ENCODE measurements at regions not wholly inside any gene's neighbourhood (a gene's known extent, or its start where the extent isn't known, plus 50 kb on each side); places are given as distances from the start of the nearest gene placed in this dataset.

DNA sequence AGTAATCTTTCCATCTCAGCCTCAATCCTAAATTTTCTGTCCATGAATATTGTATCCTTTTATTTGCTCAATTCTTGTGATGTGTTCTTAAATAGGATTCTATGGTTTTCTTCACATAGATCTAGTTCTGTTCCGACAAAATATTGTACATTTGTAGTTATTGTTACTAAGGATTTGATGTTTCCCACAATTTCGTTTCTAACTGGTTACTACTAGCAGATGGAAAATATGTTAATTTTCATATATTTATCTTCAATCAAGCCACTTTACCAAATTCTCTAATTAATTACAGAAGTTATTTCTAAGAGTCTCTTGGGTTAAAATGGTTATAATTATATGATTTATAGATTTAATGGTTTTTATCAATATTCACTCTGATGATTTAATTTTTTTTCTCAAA, 60.3 kb downstream of the SEC61B start:
- DNase-seq (ENCODE audit: low spot score): no peak

DNA sequence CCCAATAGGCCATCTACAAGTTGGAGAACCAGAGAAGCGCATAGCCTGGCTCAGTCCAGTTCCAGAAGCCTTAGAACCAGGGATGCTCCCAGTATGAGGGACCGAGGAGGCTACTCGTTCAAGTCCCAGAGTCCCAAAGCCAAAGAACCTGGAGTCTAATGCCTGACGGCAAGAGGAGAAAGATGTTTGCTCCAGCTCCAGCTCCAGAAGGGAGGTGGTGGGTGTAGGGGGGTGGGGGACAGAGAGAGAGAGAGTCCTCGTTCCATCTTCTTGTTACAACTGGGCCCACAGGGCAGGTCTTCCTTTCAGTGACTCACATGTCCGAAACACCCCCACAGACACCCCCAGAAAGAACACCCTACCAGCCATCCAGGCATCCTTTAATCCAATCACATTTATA, 63.9 kb downstream of the SEC61B start:
- DNase-seq (ENCODE audit: low spot score): no peak

DNA sequence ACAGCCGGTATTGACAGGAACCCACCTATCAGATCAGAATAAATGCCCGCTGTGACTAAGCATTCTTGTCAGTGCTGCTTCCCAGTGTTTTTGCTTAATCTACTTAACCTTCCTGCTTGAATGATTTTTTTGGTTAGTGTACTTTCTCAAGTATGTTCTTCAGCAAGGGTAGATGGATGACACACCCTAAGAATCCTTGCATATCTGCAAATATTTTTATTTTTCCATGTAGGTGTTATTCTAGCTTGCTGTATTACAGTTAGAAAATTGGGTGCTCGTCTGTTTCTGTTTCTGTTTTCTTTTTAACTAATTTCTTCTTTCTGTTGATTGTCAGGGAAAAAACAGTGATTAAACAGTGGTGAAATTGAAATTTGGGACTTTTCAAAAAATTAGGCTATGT, 64.5 kb downstream of the SEC61B start:
- no peak for DNase-seq (ENCODE audit: low spot score)

DNA sequence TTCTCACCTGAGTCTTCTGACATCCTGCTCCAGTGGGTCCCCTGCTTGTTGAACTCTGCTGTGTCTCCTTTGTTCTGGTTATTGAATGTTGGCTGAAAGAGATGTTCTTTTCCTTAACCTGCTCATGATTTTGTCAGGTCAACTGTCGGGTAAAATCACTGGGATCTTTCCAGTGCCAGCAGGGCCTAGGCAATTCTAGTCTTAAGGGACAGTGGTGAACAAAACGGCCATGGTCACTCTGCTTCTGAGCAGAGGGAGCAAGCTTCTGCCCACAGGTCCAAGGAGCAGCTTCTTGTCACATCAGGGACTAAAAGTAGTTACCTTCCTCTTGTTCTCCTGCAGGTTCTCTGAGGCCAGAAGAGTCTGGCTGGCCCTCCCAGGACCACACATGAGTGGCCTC, 65.6 kb downstream of the SEC61B start:
- no peak for DNase-seq (ENCODE audit: low spot score)

DNA sequence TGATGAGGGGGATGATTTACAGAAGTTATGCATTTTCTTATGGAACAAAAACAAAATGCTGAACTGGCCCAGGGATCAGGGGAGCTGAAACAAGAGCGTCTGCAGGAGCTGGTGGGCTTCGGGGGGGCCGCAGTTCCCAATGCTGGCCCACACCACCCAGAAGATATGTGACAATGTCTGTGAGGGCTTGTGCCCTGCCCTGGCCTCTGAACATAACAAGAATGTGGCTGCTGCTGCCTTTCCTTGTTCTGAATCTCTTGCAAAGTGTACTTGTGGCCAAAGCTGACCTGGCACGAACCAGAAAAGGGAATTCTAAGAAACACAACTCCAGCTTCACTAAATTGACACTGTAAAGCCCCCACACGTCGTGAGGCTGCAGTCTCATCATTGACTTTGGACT, 66.7 kb downstream of the SEC61B start:
- DNase-seq (ENCODE audit: low spot score): no peak

- DNase-seq (ENCODE audit: low spot score): no peak
Measured at GRCh38 chr9:99294850-99295461, 72.9 kb downstream of the SEC61B start.

DNA sequence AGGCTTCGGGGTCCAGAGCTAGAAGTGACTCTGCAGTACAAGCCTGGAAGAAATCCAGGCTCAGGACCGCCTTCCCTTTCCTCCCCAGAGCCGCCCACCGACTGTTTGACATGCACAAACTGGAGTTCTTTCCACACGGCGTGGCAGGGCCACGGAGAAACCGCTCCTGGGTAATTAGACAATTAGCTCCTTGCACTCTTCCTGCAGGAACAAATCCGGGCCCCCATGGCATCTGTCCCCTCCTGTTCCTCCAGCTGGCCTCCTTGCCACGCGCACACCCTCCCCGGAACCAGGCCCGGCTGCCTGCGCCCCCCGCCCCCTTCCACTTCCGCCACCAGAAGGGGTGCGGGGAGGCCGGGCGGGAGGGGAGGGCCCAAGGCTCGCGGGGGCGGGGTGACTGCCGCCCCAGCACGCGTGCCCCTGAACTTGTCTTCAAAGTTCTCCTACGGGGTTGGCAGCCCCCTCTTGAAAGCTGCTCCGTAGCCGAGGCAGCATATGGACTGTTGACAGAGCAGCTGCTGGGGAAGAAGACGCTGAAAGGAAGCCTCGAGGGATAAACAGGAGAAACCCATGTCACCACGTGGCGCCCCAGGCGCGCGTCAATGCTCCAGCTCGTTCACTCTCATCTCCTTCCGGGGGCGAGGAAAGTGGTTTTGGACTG, 74.3 kb downstream of the SEC61B start:
- DNase-seq (ENCODE audit: low spot score): peak; percentile 50

GRCh38 chr9:99298614-99299013, 76.5 kb downstream of the SEC61B start:
- DNase-seq (ENCODE audit: low spot score): no peak

DNA sequence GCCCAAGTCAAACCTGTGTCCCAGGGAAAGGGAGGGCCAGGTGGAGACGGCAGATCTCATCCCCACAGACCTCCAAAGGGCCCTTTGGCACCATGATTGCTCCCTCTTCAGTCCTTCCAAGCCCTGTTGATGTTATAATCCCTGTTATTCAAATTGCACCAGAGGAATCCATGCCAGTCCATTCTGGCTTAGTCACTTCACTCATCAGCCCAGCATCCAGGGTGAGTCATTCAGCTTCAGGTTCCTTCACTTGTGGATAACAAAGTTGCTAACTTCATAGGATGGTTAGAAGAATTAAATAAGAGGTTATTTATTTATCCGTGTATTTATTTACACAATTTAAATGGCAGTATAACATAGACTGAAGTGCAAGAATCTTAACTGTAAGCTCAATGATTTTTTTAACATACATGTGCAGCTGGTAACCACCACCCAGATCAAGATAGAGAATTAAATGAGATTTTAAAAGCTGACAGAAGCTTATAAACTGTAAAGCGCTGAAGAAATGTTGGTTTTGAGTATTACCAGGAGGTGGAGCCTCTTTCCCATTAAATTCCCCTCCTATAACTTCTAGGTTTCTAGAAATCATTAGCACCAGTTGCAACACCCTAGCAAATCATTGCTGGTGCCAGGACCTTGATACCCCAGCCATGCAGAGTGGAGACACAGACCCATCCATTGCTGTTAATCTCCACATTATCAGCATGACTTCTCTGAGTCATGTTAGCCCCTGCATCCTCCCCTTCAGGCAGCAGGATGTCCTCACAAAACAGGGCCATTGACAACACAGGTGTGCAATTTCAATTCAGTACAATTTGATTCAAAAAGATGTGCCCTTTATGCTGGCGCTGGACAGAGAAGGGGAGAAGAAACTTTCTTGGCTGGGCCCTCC, 77.4 kb downstream of the SEC61B start:
- peak; percentile 84 for DNase-seq (ENCODE audit: low spot score)

DNA sequence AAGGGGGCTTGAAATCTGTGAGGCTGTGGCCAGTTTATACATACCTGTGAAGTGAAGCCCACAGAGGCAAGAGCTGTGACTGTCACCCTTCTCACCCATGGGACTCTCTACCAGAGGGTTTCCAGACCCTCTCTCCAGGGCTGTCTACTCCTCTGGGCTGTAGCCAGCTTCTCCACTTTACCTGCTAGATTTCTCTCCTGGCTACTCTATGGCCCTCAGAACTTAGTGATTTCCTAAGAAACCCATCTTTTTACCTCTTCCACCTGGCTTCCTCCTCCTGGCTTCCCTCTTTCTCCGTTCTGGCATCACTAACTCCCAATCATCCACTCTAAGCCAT, 78.0 kb downstream of the SEC61B start:
- DNase-seq (ENCODE audit: low spot score): no peak

DNA sequence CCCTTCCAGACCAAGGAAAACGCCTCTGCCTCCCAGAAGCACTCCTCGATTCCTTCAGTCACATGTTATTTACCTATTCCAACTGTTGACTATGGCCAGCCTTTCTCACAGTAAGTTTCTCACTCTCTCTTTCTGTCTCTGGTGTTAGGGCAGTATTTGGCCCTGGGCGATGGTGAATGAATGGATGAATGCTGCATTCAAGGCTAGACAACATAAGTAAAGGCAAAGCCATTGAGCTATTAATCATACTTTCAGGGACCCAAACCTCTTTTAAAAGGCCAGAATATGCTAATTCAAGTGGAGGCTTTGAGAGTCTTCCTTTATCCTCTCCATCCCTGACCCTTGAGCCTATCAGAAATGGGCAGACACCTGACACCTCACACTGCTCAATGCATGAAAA, 78.5 kb downstream of the SEC61B start:
- no peak for DNase-seq (ENCODE audit: low spot score)

DNA sequence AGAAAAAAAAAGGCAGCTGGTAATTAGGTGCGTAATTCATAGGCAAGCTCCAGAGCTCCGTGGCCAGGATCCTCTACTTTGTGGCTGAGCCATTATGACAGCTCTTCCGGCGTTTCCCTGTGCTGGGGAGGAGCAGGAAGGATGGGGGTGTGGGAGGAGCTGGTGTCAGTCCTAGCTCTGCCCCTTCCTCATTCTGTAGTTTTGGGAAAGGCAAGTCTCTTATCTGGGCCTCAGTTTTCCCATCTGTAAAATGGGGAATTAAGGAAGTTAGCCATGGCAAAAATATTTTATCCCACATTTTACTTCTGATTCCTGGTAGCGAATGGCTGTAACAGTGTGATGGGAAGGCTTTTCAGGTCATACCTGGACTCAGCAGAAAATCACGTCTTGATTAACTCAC, 81.1 kb downstream of the SEC61B start:
- no peak for DNase-seq (ENCODE audit: low spot score)

GRCh38 chr9:99305124-99305523, 83.0 kb downstream of the SEC61B start:
- no peak for DNase-seq (ENCODE audit: low spot score)

GRCh38 chr9:99305820-99306811, 84.0 kb downstream of the SEC61B start:
- no peak for DNase-seq (ENCODE audit: low spot score)

DNA sequence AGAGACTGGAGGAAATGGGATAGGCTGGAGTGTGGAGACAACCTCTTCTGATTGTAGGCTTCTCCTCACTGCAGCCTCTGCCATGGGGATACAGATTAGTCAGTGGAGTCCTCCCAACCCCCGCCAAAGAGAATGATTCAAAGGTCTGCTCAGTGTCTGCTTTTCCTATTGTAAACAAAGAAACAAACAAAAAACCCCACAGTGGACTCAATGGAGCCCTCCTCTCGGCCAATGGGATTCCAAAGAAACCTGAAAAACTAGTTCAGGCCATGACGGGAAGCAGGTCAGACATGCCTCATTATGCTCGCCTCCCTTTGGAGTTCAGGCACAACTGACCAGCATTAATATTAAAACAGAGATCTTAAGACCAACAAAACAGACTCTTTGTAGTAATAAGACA, 85.8 kb downstream of the SEC61B start:
- no peak for DNase-seq (ENCODE audit: low spot score)

GRCh38 chr9:99309141-99309939, 87.3 kb downstream of the SEC61B start:
- DNase-seq (ENCODE audit: low spot score): no peak

- no peak for DNase-seq (ENCODE audit: low spot score)
Measured at GRCh38 chr9:99312736-99313135, 90.7 kb downstream of the SEC61B start.

GRCh38 chr9:99319048-99319447, 97.0 kb downstream of the SEC61B start:
- DNase-seq (ENCODE audit: low spot score): no peak

- DNase-seq (ENCODE audit: low spot score): no peak
Measured at GRCh38 chr9:99322299-99322698, 100.2 kb downstream of the SEC61B start.

DNA sequence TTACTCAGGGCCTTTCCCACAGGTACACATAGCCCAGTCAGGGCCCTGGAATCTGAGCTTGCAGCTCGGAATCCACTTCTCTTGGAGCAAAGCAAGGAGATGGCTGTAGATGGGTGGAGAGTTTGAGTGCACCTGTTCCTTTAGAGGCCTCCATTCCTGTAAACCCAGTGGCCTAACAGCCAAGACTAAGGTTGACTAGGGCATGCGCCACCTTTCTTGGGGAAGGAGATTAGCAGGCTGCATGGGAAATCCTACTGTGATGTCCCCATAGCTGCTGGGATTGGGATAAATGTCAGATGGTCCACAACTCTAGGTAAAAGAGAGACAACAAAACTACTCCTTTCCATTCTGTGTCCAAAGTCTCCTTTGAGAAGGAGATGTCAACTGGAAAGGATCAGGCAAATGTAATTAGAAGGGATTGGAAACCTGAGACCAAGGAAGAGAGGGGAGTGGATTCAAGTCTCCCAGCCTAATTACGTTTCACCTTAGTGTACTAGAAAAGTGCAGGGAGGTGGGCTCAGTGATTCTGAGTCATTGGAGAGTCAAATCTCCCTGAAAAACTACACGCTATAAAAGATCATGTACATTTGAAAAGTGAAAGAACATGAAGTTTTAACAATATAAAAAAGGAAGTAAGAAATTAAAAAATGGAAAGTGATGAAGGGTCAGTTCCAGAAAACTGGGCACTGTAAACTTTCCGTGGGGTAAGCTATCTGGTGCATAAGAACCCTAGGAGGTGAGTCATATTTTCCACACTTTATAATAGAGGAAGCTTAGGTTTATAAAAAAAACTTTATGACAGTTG, 104.2 kb downstream of the SEC61B start:
- DNase-seq (ENCODE audit: low spot score): no peak

DNA sequence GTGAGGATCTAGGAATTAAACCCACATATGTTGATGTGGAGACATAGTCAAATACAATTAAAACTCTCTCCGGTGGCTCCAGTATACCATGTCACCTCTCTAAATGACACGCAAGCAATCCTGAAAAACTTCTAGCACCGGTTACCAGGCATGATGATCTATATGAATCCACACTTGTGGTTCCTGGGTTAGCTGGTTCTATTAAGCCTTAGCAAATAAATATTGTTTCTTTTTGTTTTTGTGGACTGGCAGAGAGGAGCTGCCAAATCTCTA, 104.8 kb downstream of the SEC61B start:
- DNase-seq (ENCODE audit: low spot score): no peak
